Islet of Langerhans (tissue), 1 donor: ENCODE measurements at regions not wholly inside any gene's neighbourhood (a gene's known extent, or its start where the extent isn't known, plus 50 kb on each side); places are given as distances from the start of the nearest gene placed in this dataset.

Experiments used
- FAIRE-seq: peaks from one replicate; lab custom pipeline; 2011; peaks lifted over from hg19 to GRCh38; lab: Jason Lieb, UNC

GRCh38 chr16:35398180-35398579, 1938.8 kb downstream of the TP53TG3F start:
- FAIRE-seq: no peak

DNA sequence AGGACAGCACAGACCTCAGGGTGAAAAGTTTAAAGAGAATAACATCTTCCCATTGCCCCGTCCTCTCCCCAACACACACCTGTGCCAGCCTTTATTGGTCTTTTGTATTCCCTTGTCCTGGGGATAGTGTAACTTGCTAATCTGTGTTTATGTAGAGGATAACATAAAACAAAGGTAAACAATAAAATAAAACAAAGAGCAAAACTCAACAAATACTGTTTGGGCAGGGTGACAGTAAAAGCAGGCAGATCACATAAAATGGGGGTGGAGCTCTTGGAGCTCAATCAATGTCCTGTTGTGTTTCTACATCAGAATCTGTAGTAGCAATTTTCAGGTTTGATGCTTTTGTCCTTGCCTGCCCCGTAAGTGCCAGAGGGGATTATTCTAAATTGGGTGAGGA, 1939.7 kb downstream of the TP53TG3F start:
- FAIRE-seq: no peak

- FAIRE-seq: no peak
Measured at GRCh38 chr16:35404273-35404672, 1944.9 kb downstream of the TP53TG3F start.

DNA sequence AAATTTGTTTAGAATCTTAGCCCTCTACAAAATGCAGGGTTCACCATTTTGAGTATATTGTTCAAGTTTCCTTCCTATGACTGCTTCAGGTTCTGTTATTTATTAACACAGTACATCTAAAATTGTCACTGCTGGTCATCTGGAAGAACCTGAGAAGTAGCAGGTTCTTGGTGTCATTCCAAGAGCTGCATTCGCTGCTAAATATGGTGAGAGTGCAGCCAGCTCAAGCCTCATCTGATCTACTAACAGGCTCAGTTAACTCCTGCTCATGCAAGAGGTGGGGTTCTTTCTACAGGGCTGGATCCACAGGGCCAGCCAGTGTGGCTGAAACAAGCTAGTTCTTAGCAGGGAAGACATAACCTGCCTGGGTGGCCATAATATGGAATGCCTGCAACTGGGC, 1946.1 kb downstream of the TP53TG3F start:
- no peak for FAIRE-seq

- FAIRE-seq: no peak
Measured at GRCh38 chr16:35409503-35409902, 1950.1 kb downstream of the TP53TG3F start.

DNA sequence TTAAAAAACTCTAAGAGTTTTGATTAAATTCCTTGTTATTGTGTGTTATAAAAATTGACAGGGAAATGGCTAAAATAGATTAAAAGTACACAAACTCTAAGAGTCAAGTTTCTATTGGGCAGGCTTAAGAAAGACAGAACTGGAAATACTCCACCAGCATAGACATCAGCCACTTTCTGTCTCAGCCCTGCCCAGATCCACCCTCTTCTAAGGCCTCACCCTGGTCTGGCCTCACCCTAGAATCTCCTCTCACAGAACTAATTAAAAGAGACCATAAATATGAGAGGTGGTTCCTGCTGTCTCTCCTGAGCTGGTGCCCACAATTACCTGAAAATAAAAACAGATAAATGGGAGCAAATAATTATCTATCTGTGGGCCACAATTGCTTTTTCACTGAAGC, 1951.0 kb downstream of the TP53TG3F start:
- FAIRE-seq: no peak

DNA sequence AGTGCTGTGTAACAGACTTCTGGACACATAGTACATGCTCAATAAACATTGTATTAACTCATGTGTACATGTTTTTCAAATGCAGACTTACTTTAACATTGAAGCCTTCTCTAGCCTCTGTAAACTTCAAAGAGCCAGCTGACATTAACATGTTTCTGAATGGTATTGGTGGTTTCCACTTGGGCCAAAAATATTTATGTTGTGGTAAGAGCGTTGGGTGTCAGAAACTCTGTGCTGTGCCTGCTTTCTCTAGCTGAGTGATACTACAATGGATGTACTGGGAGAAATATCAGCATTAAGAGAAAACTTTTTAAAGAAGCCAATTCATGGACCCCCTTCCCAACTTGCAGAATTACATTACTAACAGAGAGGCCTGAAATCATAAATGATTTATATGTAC, 1951.7 kb downstream of the TP53TG3F start:
- no peak for FAIRE-seq

DNA sequence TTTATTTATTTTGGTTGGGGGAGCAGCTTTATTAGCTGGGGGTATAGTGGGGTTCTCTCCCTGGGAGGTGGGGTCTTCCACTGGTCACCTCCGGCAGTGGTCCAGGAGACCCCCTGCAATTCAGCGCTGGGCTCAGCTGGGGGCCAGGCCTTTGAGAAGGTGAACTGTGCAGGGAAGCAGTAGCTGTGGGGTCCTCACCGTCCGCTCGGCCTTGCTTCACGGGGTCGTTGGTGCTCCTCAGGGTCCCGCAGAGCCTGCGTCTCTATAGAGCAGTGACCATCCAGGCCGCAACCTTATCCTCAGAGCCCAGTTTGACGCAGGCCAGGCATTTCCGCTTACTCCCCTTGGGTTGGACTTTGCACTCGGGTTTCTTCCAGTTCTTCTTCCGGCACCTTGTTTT, 1954.7 kb downstream of the TP53TG3F start:
- FAIRE-seq: no peak

- no peak for FAIRE-seq
Measured at GRCh38 chr16:35414563-35414962, 1955.2 kb downstream of the TP53TG3F start.

- no peak for FAIRE-seq
Measured at GRCh38 chr16:35425270-35425669, 1965.9 kb downstream of the TP53TG3F start.

GRCh38 chr16:35431829-35432663, 1972.6 kb downstream of the TP53TG3F start:
- no peak for FAIRE-seq

DNA sequence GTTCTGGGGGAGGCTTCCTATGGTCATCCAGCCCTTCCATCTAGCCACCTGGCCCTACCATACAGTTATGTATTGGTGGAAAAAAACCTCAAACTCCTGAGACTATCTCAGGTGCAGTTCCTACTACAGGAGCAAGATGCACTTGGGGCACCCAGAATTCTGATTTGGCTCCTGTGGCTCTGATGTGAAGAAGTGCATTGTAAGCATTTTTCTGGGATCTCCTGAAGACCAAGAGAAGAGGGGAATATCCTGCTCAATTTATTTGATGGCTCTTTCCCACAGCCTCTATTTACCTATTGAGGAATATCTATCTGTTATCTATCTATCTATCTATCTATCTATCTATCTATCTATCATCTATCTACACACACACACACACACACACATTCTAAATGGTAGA, 1981.5 kb downstream of the TP53TG3F start:
- FAIRE-seq: no peak

- FAIRE-seq: no peak
Measured at GRCh38 chr16:35447010-35447558, 1987.7 kb downstream of the TP53TG3F start.

DNA sequence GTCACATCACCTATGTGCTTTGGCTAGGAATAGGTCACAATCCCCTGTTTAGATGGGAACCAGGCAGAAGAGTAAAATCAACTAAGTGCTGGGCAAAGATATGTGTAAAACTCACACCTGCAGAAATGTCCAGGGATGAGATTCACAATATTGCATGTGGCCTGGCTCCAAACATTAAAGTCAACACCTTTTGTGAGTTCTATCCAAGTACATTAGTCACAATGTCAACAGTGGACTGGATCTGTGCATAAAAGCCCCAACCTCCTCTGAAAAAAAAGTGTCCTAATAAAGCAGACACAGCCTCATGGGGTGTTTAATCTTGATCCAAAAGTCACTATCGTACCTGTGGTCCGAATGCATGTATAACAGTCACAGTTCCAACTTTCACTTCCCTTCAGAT, 1990.3 kb downstream of the TP53TG3F start:
- no peak for FAIRE-seq

GRCh38 chr16:35450648-35451047, 1991.2 kb downstream of the TP53TG3F start:
- FAIRE-seq: no peak

- no peak for FAIRE-seq
Measured at GRCh38 chr16:35452471-35452870, 1993.1 kb downstream of the TP53TG3F start.

- no peak for FAIRE-seq
Measured at GRCh38 chr16:35463358-35463757, 2003.9 kb downstream of the TP53TG3F start.

GRCh38 chr16:35480361-35480760, 2020.9 kb downstream of the TP53TG3F start:
- FAIRE-seq: no peak

- FAIRE-seq: peak; percentile 75
Measured at GRCh38 chr16:35480988-35481387, 2021.6 kb downstream of the TP53TG3F start.

DNA sequence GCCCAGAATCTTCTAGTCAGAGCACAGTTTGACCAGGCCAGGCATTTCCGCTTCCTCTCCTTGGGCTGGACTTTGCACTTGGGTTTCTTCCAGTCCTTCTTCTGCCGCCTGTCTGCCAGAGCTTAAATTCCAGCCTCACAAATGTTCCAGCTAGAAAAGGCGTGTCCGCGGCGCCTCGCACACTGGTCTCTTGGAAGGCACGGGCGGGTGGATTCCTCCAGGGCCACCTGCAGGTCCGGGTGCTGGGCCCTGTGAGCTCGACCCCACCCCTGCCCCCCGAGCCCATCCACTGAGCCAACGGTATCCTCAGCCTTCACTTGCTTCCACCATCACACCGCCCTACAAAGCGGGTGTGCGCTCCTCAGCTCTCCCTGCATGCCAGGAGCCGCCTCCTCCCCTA, 2026.5 kb downstream of the TP53TG3F start:
- FAIRE-seq: no peak

GRCh38 chr16:35492225-35492624, 2032.8 kb downstream of the TP53TG3F start:
- no peak for FAIRE-seq

DNA sequence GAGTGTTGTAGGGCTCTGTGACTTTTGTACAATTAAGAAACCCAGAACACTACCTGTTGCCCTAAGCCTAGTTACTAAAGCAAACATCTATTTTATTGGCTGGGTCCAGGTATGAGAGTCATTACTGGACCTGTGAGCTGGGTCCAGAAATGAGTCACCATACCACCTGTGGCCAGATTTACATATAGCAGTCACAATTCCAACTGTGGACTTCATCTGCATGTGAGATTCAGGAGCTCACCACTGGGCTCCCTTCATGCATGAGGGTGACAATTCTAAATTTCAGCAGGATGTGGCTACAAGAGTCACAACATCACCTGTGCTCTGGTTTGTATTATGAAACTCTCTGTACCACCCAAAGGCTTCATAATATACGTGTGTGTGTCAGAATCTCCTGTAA, 2038.0 kb downstream of the TP53TG3F start:
- no peak for FAIRE-seq

GRCh38 chr16:35506018-35506897, 2046.8 kb downstream of the TP53TG3F start:
- FAIRE-seq: no peak
